DOHH2 (cell line): ENCODE measurements at regions not wholly inside any gene's neighbourhood (a gene's known extent, or its start where the extent isn't known, plus 50 kb on each side); places are given as distances from the start of the nearest gene placed in this dataset.

Source experiments
- H3F3A ChIP-seq: fragments of 200-600 bp; sonication (generic), shearing (Covaris generic); 2 replicates; pipeline ENCODE4 v1.6.0; 2016; ENCODE audit warnings: antibody characterized with exemption, mild to moderate bottlenecking; ENCODE audit not compliant: control insufficient read depth, insufficient read depth
- H3K27ac ChIP-seq: fragments of 200-600 bp; sonication (generic); 2 replicates; pipeline ENCODE4 v1.5.1; 2014; ENCODE audit warnings: low read depth, mild to moderate bottlenecking, low read length, moderate library complexity
- H3K27me3 ChIP-seq: fragments of 200-600 bp; sonication (generic); 2 replicates; pipeline ENCODE4 v1.6.1; 2014; ENCODE audit warnings: mild to moderate bottlenecking, low read length, mixed read lengths; ENCODE audit not compliant: control insufficient read depth
- H3K36me3 ChIP-seq: fragments of 200-600 bp; sonication (generic); 2 replicates; pipeline ENCODE4 v1.6.1; 2014; ENCODE audit warnings: mild to moderate bottlenecking, low read length, moderate library complexity, mixed read lengths; ENCODE audit not compliant: control insufficient read depth
- H3K4me1 ChIP-seq: fragments of 200-600 bp; sonication (generic); 2 replicates; pipeline ENCODE4 v1.6.1; 2014; ENCODE audit warnings: mild to moderate bottlenecking, low read length, mixed read lengths; ENCODE audit not compliant: control insufficient read depth
- H3K4me2 ChIP-seq: fragments of 200-600 bp; sonication (generic); 2 replicates; pipeline ENCODE4 v1.6.0; 2014; ENCODE audit warnings: mild to moderate bottlenecking, low read length, moderate library complexity
- H3K4me3 ChIP-seq: fragments of 200-600 bp; sonication (generic); 2 replicates; pipeline ENCODE4 v1.5.1; 2014; ENCODE audit warnings: mild to moderate bottlenecking, low read length, mixed read lengths
- H3K79me2 ChIP-seq: fragments of 200-600 bp; sonication (generic); 2 replicates; pipeline ENCODE4 v1.6.1; 2014; ENCODE audit warnings: mild to moderate bottlenecking, low read length, mixed read lengths; ENCODE audit not compliant: control insufficient read depth
- H3K9me2 ChIP-seq: fragments of 200-600 bp; sonication (generic); replicated peaks from 2 replicates; pipeline ENCODE4 v1.6.1; 2014; ENCODE audit warnings: mild to moderate bottlenecking, low read length, mixed read lengths; ENCODE audit not compliant: control insufficient read depth
- H3K9me3 ChIP-seq: fragments of 200-600 bp; sonication (generic); 2 replicates; pipeline ENCODE4 v1.6.1; 2014; ENCODE audit warnings: antibody characterized with exemption, low read length, mixed read lengths; ENCODE audit not compliant: control insufficient read depth, insufficient read depth
- H4K20me1 ChIP-seq: fragments of 200-600 bp; sonication (generic); 2 replicates; pipeline ENCODE4 v1.6.0; 2014; ENCODE audit warnings: low read depth, mild to moderate bottlenecking, antibody characterized with exemption, low read length, moderate library complexity; ENCODE audit not compliant: control insufficient read depth, insufficient read depth
- CTCF ChIP-seq: fragments of 200-600 bp; sonication (generic); IDR thresholded peaks from one replicate; pipeline ENCODE4 v1.5.1; 2014; ENCODE audit warnings: antibody characterized with exemption, mild to moderate bottlenecking, low read depth, low read length; ENCODE audit not compliant: poor library complexity, severe bottlenecking
- EZH2phosphoT487 ChIP-seq: fragments of 200-600 bp; sonication (generic); IDR thresholded peaks from 2 replicates; pipeline ENCODE4 v1.6.1; 2017; ENCODE audit warnings: borderline replicate concordance, mild to moderate bottlenecking, antibody characterized with exemption, low read length, moderate library complexity, mixed read lengths

- Histone ChIP-seq H3K9me3 (no peaks in the 10 kb centered on the region), H3K9me2 (no peaks in the 10 kb centered on the region), H3K79me2 (no peaks in the 10 kb centered on the region), H3K36me3 (no peaks in the 10 kb centered on the region), H3K4me3 (no peak overlapping the region), H4K20me1 (no peaks in the 10 kb centered on the region), H3K27me3 (no peaks in the 10 kb centered on the region), H3F3A (no peaks in the 10 kb centered on the region), H3K27ac (no peak overlapping the region), H3K4me2 (no peak overlapping the region), H3K4me1 (no peaks in the 10 kb centered on the region)
- TF ChIP-seq EZH2phosphoT487 (no peak), CTCF (no peak)
Measured at GRCh38 chr7:136210664-136211063, 233.5 kb upstream of the MTPN start.

DNA sequence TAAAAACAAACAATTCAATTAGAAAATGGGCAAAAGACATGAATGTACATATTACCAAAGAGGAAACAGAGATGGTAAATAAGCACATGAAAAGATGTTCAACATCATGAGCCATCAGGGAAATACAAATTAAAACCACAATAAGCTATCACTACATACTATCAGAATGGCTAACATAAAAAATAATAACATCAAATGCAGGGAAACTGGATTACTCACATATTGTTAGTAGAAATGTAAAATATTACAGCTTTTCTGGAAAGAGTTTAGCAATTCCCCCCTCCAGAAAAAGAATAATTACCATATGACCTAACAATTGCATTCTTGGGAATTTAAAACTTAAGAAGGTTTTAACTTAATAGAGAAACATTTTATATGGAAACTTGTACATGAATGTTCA, 232.9 kb upstream of the MTPN start:
- TF ChIP-seq CTCF = no peak
- TF ChIP-seq EZH2phosphoT487 = no peak
- H4K20me1 ChIP-seq = no peaks in the 10 kb centered on the region

GRCh38 chr7:136205956-136206355, 228.8 kb upstream of the MTPN start:
- no peak overlapping the region for H3K27ac ChIP-seq
- H3K9me2 ChIP-seq = no peaks in the 10 kb centered on the region
- no peak for TF ChIP-seq CTCF
- H3K4me3 ChIP-seq = no peak overlapping the region
- H3K9me3 ChIP-seq = no peaks in the 10 kb centered on the region
- H3K36me3 ChIP-seq = no peaks in the 10 kb centered on the region
- H3K27me3 ChIP-seq = no peaks in the 10 kb centered on the region
- no peaks in the 10 kb centered on the region for H3K79me2 ChIP-seq
- no peaks in the 10 kb centered on the region for H3K4me1 ChIP-seq
- H3F3A ChIP-seq = no peaks in the 10 kb centered on the region
- no peak overlapping the region for H3K4me2 ChIP-seq
- no peaks in the 10 kb centered on the region for H4K20me1 ChIP-seq

More for the DNA sequence above, 232.9 kb upstream of the MTPN start:
- Histone ChIP-seq H3K27ac (no peak overlapping the region), H3K4me2 (no peak overlapping the region), H3K4me3 (no peak overlapping the region), H3F3A (no peaks in the 10 kb centered on the region), H3K4me1 (no peaks in the 10 kb centered on the region), H3K9me2 (no peaks in the 10 kb centered on the region), H3K9me3 (no peaks in the 10 kb centered on the region), H3K27me3 (no peaks in the 10 kb centered on the region), H3K79me2 (no peaks in the 10 kb centered on the region), H3K36me3 (no peaks in the 10 kb centered on the region)

DNA sequence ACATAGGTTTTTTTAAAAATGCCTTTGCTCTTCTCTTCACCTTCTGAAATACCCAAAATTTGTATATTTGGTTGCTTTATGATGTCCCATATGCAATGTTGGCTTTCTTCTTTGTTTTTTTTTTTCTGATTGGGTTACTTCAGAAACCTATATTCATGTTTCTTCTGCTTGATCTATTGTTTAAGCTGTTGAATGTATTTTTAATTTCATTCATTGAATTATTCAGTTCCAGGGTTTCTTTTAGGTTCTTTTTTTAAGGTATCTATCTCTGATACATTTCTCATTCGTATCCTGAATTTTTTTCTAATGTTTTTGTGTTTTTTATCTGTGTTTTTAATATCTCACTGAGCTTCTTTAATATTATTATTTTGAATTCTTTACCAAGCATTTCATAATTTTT, 221.0 kb upstream of the MTPN start:
- no peaks in the 10 kb centered on the region for H3F3A ChIP-seq
- H3K9me3 ChIP-seq = no peaks in the 10 kb centered on the region
- TF ChIP-seq CTCF = no peak
- no peaks in the 10 kb centered on the region for H3K27me3 ChIP-seq
- no peak overlapping the region for H3K4me3 ChIP-seq
- H3K4me2 ChIP-seq = no peak overlapping the region
- H4K20me1 ChIP-seq = no peaks in the 10 kb centered on the region
- no peaks in the 10 kb centered on the region for H3K36me3 ChIP-seq
- no peaks in the 10 kb centered on the region for H3K79me2 ChIP-seq
- no peaks in the 10 kb centered on the region for H3K9me2 ChIP-seq
- H3K27ac ChIP-seq = no peak overlapping the region
- H3K4me1 ChIP-seq = no peaks in the 10 kb centered on the region
